Thoracic aorta (tissue), 2 donors: ENCODE measurements at regions not wholly inside any gene's neighbourhood (a gene's known extent, or its start where the extent isn't known, plus 50 kb on each side); places are given as distances from the start of the nearest gene placed in this dataset.

Experiments used
- ATAC-seq: fragments of 150-250 bp; one replicate; pipeline ENCODE4 v1.8.0; 2017; ENCODE audit warnings: low read depth; ENCODE audit not compliant: insufficient number of reproducible peaks, low FRiP score
- DNase-seq: peaks from one replicate; pipeline ENCODE4 v3.0.0-alpha.2; 2020; ENCODE audit warnings: low spot score
- H3K27ac ChIP-seq, 2 donors: fragments of 200-600 bp; sonication (generic); 1 replicate in 1 of 2; 2 replicates in 1 of 2; pipeline ENCODE4 v1.5.1; 2016; ENCODE audit warnings: mild to moderate bottlenecking in 2 of 2, moderate library complexity in 2 of 2
- H3K27me3 ChIP-seq: fragments of 200-600 bp; sonication (generic); replicated peaks from 2 replicates; pipeline ENCODE4 v1.6.0; 2016; ENCODE audit warnings: mild to moderate bottlenecking; ENCODE audit not compliant: insufficient read depth
- H3K36me3 ChIP-seq: fragments of 200-600 bp; sonication (generic); one replicate; pipeline ENCODE4 v1.5.1; 2016
- H3K4me1 ChIP-seq, 2 donors: fragments of 200-600 bp; sonication (generic); 1 replicate in 1 of 2; 2 replicates in 1 of 2; pipeline versions ENCODE4 v1.5.1 to v1.6.0; 2016; ENCODE audit warnings: low read depth in 2 of 2, mild to moderate bottlenecking in 1 of 2; ENCODE audit not compliant: control insufficient read depth in 1 of 2
- H3K4me3 ChIP-seq: fragments of 200-600 bp; sonication (generic); 2 replicates; pipeline ENCODE4 v1.5.1; 2016; ENCODE audit warnings: mild to moderate bottlenecking
- H3K9me3 ChIP-seq: fragments of 200-600 bp; sonication (generic); 2 replicates; pipeline ENCODE4 v1.5.1; 2016
- TF ChIP-seq, protein P1 (sequence below): fragments of 200-600 bp; sonication (generic); IDR thresholded peaks from one replicate; pipeline ENCODE4 v1.5.1; 2019; ENCODE audit warnings: antibody characterized with exemption

DNA sequence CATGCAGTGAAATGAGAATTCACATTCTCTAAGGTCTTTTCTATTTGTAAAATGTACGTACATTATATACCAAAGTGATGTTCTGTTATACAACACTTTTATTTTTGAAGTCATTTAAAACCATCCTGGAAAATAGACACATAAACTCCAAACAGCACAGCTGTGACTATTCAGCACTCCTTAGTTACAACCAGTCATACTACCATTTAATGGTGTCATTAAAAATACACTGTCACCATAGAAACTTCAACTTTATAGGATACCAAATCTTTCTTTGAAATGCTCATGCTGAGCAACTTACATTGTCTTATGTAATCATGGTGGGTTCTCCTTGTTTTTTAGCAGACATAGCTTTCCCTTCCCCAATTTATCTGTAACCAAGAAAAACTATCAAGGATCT lies 85.3 kb downstream of the METTL4 start:
- H3K27me3 ChIP-seq = no peaks in the 10 kb centered on the region
- H3K4me3 ChIP-seq = no peak overlapping the region
- H3K27ac ChIP-seq = no peak overlapping the region
- no peaks in the 10 kb centered on the region for H3K9me3 ChIP-seq
- TF ChIP-seq, protein P1, sequence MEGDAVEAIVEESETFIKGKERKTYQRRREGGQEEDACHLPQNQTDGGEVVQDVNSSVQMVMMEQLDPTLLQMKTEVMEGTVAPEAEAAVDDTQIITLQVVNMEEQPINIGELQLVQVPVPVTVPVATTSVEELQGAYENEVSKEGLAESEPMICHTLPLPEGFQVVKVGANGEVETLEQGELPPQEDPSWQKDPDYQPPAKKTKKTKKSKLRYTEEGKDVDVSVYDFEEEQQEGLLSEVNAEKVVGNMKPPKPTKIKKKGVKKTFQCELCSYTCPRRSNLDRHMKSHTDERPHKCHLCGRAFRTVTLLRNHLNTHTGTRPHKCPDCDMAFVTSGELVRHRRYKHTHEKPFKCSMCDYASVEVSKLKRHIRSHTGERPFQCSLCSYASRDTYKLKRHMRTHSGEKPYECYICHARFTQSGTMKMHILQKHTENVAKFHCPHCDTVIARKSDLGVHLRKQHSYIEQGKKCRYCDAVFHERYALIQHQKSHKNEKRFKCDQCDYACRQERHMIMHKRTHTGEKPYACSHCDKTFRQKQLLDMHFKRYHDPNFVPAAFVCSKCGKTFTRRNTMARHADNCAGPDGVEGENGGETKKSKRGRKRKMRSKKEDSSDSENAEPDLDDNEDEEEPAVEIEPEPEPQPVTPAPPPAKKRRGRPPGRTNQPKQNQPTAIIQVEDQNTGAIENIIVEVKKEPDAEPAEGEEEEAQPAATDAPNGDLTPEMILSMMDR = no peak
- ATAC-seq (no peak), DNase-seq (no peak)
- no peaks in the 10 kb centered on the region for H3K36me3 ChIP-seq
- H3K4me1 ChIP-seq = no peaks in the 10 kb centered on the region

DNA sequence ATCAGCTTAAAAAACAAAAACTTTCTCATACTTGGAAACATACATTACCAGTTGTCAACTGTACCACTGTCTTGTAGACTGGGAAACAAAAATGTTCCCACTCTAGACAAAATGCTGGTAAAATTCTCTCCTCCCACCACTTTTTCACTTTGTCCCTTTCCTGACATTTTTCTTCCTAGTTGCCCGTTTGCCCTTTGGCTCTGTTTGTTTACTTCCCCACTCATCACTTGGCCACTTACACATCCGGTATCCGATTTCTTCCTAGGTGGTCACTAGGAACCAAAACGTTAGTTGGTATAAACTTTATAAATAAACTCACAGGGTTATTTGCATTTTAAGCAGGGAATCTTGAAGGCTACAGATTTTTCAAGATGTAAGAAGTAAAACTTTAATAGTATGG lies 84.9 kb downstream of the METTL4 start:
- Histone ChIP-seq H3K36me3 (no peaks in the 10 kb centered on the region), H3K9me3 (no peaks in the 10 kb centered on the region), H3K27ac (no peak overlapping the region), H3K4me1 (no peaks in the 10 kb centered on the region), H3K4me3 (no peak overlapping the region), H3K27me3 (no peaks in the 10 kb centered on the region)
- TF ChIP-seq, protein P1 = no peak
- DNase-seq (no peak), ATAC-seq (no peak)
